T-cell (primary cell): ENCODE measurements at regions not wholly inside any gene's neighbourhood (a gene's known extent, or its start where the extent isn't known, plus 50 kb on each side); places are given as distances from the start of the nearest gene placed in this dataset.
A peak's percentile ranks its signal among the peaks of the same experiment; 100 is the strongest.
"Not testable (repeated sequence)": the region's sequence is repeated elsewhere in the genome, so short reads cannot be mapped to it uniquely, and the experiment has no call there.

Source experiments
- ATAC-seq, 4 experiments: fragments of 200-7000 bp in 3 of 4; fragments of 150-1000 bp in 1 of 4; cut with Tn5 transposase; replicated peaks in 1 of 4; 1 replicate in 3 of 4; 2 replicates in 1 of 4; pipeline ENCODE4 v1.10.0; 2021; ENCODE audit warnings: moderate library complexity in 3 of 4, mild to moderate bottlenecking in 2 of 4, moderate number of reproducible peaks in 1 of 4
- CTCF ChIA-PET, 2 donors: fragments of 300-600 bp; sonication (Branson Sonifier 250); formaldehyde crosslinking; loops; one replicate each; lab custom pipeline; 2022; ENCODE audit warnings: antibody characterized with exemption in 2 of 2; lab: Charles Lee
- POLR2A ChIA-PET, 2 donors: fragments of 300-600 bp; sonication (Branson Sonifier 250); formaldehyde crosslinking; loops; one replicate each; lab custom pipeline; 2022; ENCODE audit warnings: antibody characterized with exemption in 2 of 2; lab: Charles Lee
- DNase-seq, 35 experiments: peaks; one replicate each; pipeline versions ENCODE4 v3.0.0 to v3.0.0-alpha.2; 2013 to 2023
- H3K27ac ChIP-seq: one replicate; pipeline ENCODE4 v1.5.1; 2013; ENCODE audit warnings: low read length
- H3K27me3 ChIP-seq, 2 experiments: replicated peaks in 1 of 2; 1 replicate in 1 of 2; 2 replicates in 1 of 2; pipeline versions ENCODE4 v1.6.1 to v1.7.0; 2013; ENCODE audit warnings: low read length in 1 of 2, mixed read lengths in 1 of 2; ENCODE audit not compliant: control insufficient read depth in 2 of 2, insufficient read depth in 2 of 2; ENCODE audit errors: extremely low read depth in 1 of 2
- H3K36me3 ChIP-seq, 2 donors: 1 replicate in 1 of 2; 2 replicates in 1 of 2; pipeline versions ENCODE4 v1.6.1 to v1.7.0; 2013; ENCODE audit warnings: low read length in 1 of 2; ENCODE audit not compliant: control insufficient read depth in 2 of 2, insufficient read depth in 1 of 2; ENCODE audit errors: extremely low read depth in 1 of 2
- H3K4me1 ChIP-seq, 2 experiments: 1 replicate in 1 of 2; 2 replicates in 1 of 2; pipeline versions ENCODE4 v1.6.1 to v1.7.0; 2013; ENCODE audit warnings: low read length in 2 of 2, mixed read lengths in 1 of 2; ENCODE audit not compliant: insufficient read depth in 2 of 2, control insufficient read depth in 1 of 2; ENCODE audit errors: extremely low read depth in 1 of 2
- H3K4me3 ChIP-seq, 2 donors: 1 replicate in 1 of 2; 2 replicates in 1 of 2; pipeline versions ENCODE4 v1.5.1 to v1.7.0; 2013; ENCODE audit warnings: mild to moderate bottlenecking in 2 of 2, low read length in 1 of 2, moderate library complexity in 1 of 2; ENCODE audit not compliant: control insufficient read depth in 1 of 2; ENCODE audit errors: extremely low read depth in 1 of 2
- H3K9me3 ChIP-seq: 2 replicates; pipeline ENCODE4 v1.7.0; 2013
- H3K27ac Mint-ChIP-seq, 2 donors: one replicate each; pipeline ENCODE4 v1.8.0; 2020 to 2021; ENCODE audit warnings: mild to moderate bottlenecking in 2 of 2, mixed read lengths in 2 of 2
- H3K27me3 Mint-ChIP-seq, 2 donors: one replicate each; pipeline ENCODE4 v1.8.0; 2021 to 2022; ENCODE audit warnings: mixed read lengths in 2 of 2
- H3K36me3 Mint-ChIP-seq: one replicate; pipeline ENCODE4 v1.8.0; 2021; ENCODE audit warnings: mixed read lengths
- H3K4me1 Mint-ChIP-seq, 3 donors: one replicate each; pipeline ENCODE4 v1.8.0; 2020 to 2022; ENCODE audit warnings: mixed read lengths in 3 of 3, mild to moderate bottlenecking in 1 of 3
- H3K4me3 Mint-ChIP-seq, 3 donors: one replicate each; pipeline ENCODE4 v1.8.0; 2020 to 2022; ENCODE audit warnings: mild to moderate bottlenecking in 3 of 3, mixed read lengths in 3 of 3, moderate library complexity in 3 of 3
- H3K9me3 Mint-ChIP-seq, 3 donors: one replicate each; pipeline ENCODE4 v1.8.0; 2020 to 2022; ENCODE audit warnings: mixed read lengths in 3 of 3
- WGBS: methylation state at CpG from one replicate; pipeline ENCODE4 v1.1.5; 2013; ENCODE audit warnings: missing lambda C conversion rate; ENCODE audit not compliant: insufficient coverage; 5-methylcytosine and 5-hydroxymethylcytosine counted together

DNA sequence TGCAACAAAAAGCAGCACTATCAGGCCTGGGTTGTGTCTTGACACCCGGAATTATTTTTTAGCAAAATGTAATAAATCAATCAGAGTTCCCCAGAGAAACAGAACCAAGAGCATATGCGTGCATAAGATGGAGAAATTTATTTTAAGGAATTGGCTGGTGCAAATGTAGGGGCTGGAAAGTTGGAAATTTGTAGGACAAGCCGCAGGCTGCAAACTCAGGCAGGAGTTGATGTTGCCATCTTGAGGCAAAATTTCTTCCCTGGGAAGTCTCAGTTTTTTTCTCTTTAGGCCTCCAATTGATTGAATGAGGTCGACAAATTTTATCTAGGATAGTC, 158.9 kb upstream of the FAM20A start:
- no peaks in the 10 kb centered on the region for H3K9me3 Mint-ChIP-seq
- peaks cover 3 to 4% of the 10 kb centered on the region in 2 donors for H3K27me3 Mint-ChIP-seq
- no peak overlapping the region for H3K4me3 ChIP-seq
- H3K4me1 ChIP-seq = no peaks in the 10 kb centered on the region
- no peaks in the 10 kb centered on the region for H3K9me3 ChIP-seq
- H3K27ac ChIP-seq = no peak overlapping the region
- no peaks in the 10 kb centered on the region for H3K36me3 ChIP-seq
- peaks cover 7 to 9% (median 7%) of the 10 kb centered on the region in 3 donors for H3K4me1 Mint-ChIP-seq
- H3K4me3 Mint-ChIP-seq = no peak overlapping the region
- ChIA-PET POLR2A (no interaction called here), CTCF (no interaction called here)
- no peak for DNase-seq
- WGBS = no CpG with 5 or more reads among the region's 4 CpGs
- ATAC-seq = no peak
- H3K36me3 Mint-ChIP-seq = no peaks in the 10 kb centered on the region
- H3K27ac Mint-ChIP-seq = no peak overlapping the region
- peaks cover 0 to 4% of the 10 kb centered on the region in 2 experiments for H3K27me3 ChIP-seq

DNA sequence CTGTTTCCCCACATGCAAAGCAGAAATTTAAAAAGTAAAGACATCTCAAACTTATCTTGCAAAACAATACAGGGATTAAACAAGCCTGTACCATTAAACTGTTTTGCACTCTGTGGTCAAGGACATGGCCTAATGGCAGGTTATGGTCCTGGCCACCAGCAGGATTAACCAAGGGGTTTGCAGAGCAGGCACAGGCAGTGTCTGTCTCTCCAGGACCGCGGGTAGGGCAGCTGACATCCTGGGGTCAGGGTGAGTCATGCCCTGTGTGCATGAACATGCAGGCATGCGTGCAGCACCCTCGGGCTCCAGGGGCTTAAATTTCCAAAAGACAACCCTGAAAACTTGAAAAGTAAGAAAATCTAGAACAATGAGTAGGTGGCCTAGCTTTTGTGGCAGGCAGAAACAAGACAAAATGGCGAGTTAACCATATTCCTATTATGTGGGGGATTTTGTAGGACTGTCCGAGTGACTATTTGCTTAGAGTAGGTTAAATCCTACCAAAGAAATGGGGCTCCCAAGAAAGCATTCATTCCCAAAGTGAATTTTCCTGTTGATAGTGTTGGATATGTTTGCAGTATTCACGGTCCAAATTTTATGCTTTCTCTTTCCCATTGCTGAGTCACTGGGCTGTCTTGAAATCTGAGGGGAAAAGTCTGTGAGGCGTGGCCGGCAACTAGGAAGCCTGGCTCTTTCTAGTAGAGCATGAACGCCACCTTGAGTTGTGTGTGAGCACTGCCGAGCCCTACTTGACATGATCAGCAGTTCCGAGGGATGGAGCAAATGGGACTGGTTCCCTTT, 158.4 kb upstream of the FAM20A start:
- Mint-ChIP-seq H3K27me3 (peaks cover 3 to 5% of the 10 kb centered on the region in 2 donors), H3K36me3 (no peaks in the 10 kb centered on the region), H3K27ac (no peak overlapping the region), H3K9me3 (no peaks in the 10 kb centered on the region), H3K4me1 (peaks cover 7 to 9% (median 7%) of the 10 kb centered on the region in 3 donors), H3K4me3 (no peak overlapping the region)
- POLR2A ChIA-PET = no interaction called here
- Histone ChIP-seq H3K4me1 (no peaks in the 10 kb centered on the region), H3K4me3 (no peak overlapping the region), H3K27me3 (peaks cover 0 to 4% of the 10 kb centered on the region in 2 experiments), H3K9me3 (no peaks in the 10 kb centered on the region), H3K27ac (no peak overlapping the region), H3K36me3 (no peaks in the 10 kb centered on the region)
- CTCF ChIA-PET = no interaction called here
- WGBS = 24% methylated on average over 11 of the region's 12 CpGs
- peak in 13 of 35 experiments; percentile 2 to 38 (median 9) for DNase-seq
- ATAC-seq = peak; percentile 31 to 52 (median 40)

DNA sequence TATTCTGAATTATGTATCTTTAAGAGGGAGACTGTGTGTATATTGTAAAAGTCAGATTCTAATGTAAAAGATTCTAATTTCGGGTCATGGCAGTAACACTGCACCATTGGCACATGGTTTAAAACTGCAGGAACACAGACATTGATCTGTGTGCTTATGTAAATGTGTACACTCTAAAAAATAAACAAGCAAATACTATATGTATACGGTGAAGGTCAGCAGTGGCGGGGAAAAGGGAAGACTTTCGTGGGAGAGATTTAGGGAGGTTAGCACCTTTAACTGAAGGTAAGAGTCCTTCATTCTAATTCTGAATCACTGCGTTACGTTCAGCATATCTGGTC, 157.8 kb upstream of the FAM20A start:
- H3K27me3 Mint-ChIP-seq = peaks cover 3 to 7% of the 10 kb centered on the region in 2 donors
- H3K27ac ChIP-seq = no peak overlapping the region
- peaks cover 7 to 9% (median 7%) of the 10 kb centered on the region in 3 donors for H3K4me1 Mint-ChIP-seq
- no peak overlapping the region for H3K4me3 Mint-ChIP-seq
- H3K27ac Mint-ChIP-seq = no peak overlapping the region
- ATAC-seq (no peak), DNase-seq (no peak)
- 100% methylated on average over 2 of the region's 6 CpGs for WGBS
- no peaks in the 10 kb centered on the region for H3K36me3 Mint-ChIP-seq
- no peak overlapping the region for H3K4me3 ChIP-seq
- H3K9me3 Mint-ChIP-seq = no peaks in the 10 kb centered on the region
- H3K9me3 ChIP-seq = no peaks in the 10 kb centered on the region
- H3K4me1 ChIP-seq = no peaks in the 10 kb centered on the region
- CTCF ChIA-PET = no interaction called here
- H3K36me3 ChIP-seq = no peaks in the 10 kb centered on the region
- peaks cover 0 to 4% of the 10 kb centered on the region in 2 experiments for H3K27me3 ChIP-seq
- POLR2A ChIA-PET = no interaction called here

DNA sequence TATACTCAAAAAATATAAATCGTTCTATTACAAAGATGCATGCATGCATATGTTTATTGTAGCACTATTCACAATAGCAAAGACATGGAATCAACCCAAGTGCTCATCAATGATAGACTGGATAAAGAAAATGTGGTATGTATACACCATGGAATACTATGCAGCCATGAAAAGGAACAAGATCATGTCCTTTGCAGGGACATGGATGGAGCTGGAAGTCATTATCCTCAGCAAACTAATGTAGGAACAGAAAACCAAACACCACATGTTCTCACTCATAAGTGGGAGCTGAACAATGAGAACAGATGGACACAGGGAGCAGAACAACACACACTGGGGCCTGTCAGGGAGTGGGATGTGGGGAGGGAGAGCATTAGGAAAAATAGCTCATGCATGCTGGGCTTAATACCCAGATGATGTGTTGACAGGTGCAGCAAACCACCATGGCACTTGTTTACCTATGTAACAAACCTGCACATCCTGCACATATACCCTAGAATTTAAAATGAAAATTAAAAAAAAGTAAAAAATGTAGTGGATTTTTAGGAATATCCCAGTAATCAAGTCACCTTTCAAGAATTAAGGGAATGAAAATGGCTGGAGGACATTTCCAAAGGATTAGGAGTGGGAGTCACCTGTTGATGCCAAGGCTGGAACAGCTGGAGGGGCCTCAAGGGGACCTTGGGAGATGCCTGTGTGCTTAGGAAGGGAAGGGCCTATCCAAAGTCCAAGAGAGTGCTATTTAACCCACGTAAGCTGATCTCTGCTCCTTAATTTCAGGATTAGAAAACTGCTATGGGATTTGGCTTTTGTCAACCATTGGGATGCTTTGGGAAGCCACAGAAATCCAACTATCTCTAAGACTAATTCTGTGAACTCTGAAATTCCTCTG, 156.9 kb upstream of the FAM20A start:
- H3K27ac ChIP-seq, H3K4me3 ChIP-seq, H3K4me3 Mint-ChIP-seq, H3K9me3 ChIP-seq, H3K27me3 Mint-ChIP-seq, ATAC-seq, H3K36me3 ChIP-seq, H3K9me3 Mint-ChIP-seq, DNase-seq, H3K4me1 ChIP-seq, H3K27ac Mint-ChIP-seq, CTCF ChIA-PET, H3K36me3 Mint-ChIP-seq, POLR2A ChIA-PET, H3K27me3 ChIP-seq, H3K4me1 Mint-ChIP-seq: not testable (repeated sequence)
- 80% methylated on average over 1 of the region's 2 CpGs for WGBS

DNA sequence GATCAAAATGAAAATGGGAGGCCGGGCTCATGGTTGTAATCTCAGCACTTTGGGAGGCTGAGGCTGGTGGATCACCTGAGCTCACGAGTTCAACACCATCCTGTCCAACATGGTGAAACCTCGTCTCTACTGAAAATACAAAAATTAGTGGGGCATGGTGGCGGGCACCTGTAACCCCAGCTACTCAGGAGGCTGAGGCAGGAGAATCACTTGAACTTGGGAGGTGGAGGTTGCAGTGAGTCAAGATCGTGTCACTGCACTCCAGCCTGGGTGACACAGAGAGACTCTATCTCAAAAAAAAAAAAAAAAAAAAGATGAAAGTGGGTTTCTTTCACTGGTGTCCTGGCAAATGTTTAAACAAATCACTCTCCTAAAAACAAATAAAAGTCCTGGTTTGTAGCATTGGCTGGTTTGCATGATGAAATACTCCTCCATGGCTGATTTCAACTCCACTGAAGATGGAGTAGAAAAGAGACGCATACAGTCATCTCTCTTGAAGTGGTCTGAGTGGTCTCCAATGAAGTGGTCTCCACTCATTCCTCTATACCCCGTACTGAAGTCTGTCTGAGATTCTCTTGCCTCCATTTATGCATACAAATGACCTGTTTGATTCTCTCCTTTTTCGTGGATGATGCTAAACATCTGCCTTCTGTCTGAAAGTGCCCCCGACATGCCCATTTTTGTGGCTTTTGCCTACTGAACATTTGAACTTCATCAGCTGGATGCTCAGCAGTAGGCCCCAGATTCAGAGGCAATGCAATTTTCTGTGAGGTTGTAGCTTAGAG, 153.0 kb upstream of the FAM20A start:
- H3K9me3 ChIP-seq = no peaks in the 10 kb centered on the region
- no peaks in the 10 kb centered on the region for H3K36me3 Mint-ChIP-seq
- H3K4me1 Mint-ChIP-seq = no peaks in the 10 kb centered on the region
- H3K4me3 Mint-ChIP-seq = no peak overlapping the region
- H3K9me3 Mint-ChIP-seq = no peaks in the 10 kb centered on the region
- H3K4me1 ChIP-seq = no peaks in the 10 kb centered on the region
- H3K27me3 Mint-ChIP-seq = peaks cover 0 to 10% of the 10 kb centered on the region in 2 donors
- H3K27ac Mint-ChIP-seq = no peak overlapping the region
- H3K27me3 ChIP-seq = peaks cover 0 to 4% of the 10 kb centered on the region in 2 experiments
- ChIA-PET POLR2A (no interaction called here), CTCF (no interaction called here)
- H3K4me3 ChIP-seq = no peak overlapping the region
- DNase-seq (no peak), ATAC-seq (no peak)
- 83% methylated on average over 2 of the region's 9 CpGs for WGBS
- H3K36me3 ChIP-seq = no peaks in the 10 kb centered on the region
- no peak overlapping the region for H3K27ac ChIP-seq

DNA sequence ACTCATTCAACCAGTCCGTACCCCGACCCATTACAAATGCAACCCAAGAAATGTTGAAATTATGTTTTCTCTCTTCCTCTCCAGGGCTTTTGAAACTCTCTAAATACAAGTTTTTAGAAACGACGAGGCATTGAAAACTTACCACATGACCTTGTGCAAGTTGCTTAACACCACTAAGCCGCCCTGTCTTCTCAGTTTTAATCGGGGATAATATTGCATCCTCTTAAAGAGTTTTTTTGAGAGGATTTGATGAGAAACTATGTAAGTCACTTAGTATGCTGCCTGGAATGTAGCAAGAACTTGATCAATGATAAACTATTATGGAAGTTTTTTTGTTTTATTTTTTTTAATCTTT, 149.0 kb upstream of the FAM20A start:
- POLR2A ChIA-PET = no interaction called here

More for the DNA sequence above, 149.0 kb upstream of the FAM20A start:
- Mint-ChIP-seq H3K4me3 (no peak overlapping the region), H3K4me1 (no peaks in the 10 kb centered on the region), H3K36me3 (no peaks in the 10 kb centered on the region), H3K9me3 (peaks cover 0 to 3% (median 3%) of the 10 kb centered on the region in 3 donors), H3K27ac (no peak overlapping the region), H3K27me3 (peaks cover 4 to 13% of the 10 kb centered on the region in 2 donors)
- no peaks in the 10 kb centered on the region for H3K4me1 ChIP-seq
- 76% methylated on average over 3 of the region's 6 CpGs for WGBS
- no peak overlapping the region for H3K4me3 ChIP-seq
- DNase-seq (no peak), ATAC-seq (no peak)
- no peaks in the 10 kb centered on the region for H3K36me3 ChIP-seq
- no peak overlapping the region for H3K27ac ChIP-seq
- H3K9me3 ChIP-seq = no peaks in the 10 kb centered on the region
- peaks cover 0 to 3% of the 10 kb centered on the region in 2 experiments for H3K27me3 ChIP-seq
- CTCF ChIA-PET = no interaction called here
